ENCODE measurements at regions not wholly inside any gene's neighbourhood (a gene's known extent, or its start where the extent isn't known, plus 50 kb on each side); places are given as distances from the start of the nearest gene placed in this dataset.

DNA sequence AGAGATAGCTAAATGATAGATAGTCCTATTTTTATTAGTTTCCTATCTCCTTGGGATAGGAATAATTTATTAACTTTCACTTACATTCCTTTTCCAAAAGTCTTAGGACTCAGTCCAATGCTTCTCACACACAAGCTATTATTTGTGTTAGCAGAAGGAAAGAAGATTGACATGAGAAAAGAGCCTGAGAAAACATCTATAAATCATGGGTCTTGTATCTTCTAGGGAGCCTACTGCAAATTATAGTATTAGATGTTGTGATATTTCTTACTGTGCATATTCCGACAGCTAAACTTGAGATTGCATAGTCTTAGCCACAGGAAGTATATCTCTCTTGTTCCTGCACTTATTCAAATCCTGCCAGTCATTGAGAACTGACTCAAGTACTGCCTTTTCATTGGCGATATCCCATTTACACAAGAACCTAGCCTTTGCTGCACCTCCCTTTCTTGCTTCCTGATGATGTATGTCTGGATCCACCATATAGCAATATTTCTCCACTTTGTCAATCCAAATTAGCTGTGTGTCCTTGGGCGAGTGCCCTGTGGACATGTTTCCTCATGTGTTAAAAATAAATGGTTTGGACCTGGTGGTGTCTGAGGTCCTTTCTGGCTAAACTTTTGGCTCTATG lies 245.1 kb upstream of the LMCD1 start:
- ATAC-seq: no peak
- intact Hi-C loops (cut with micrococcal nuclease; ENCODE audit: unreplicated experiment): no loop called here
- no peaks in the 10 kb centered on the region for H3K27me3 ChIP-seq (replicated peaks in 1 of 2; ENCODE audit: control insufficient read depth in 2 of 2, insufficient read depth in 2 of 2, low read length in 1 of 2)
- in situ Hi-C loops (cut with MboI): no loop called here
- ChIA-PET CTCF (interaction anchor here (0.8 to 1.8 kb wide), 4 partner anchors 15 to 161 kb away, joined by 3 to 9 read pairs (median 4); no protein-coding TSS in a partner anchor), POLR2A (no interaction called here), SMC1A (ENCODE audit: uncharacterized antibody, unreplicated experiment) (no interaction called here), RAD21 (ENCODE audit: unreplicated experiment) (no interaction called here)
- H2AFZ ChIP-seq (ENCODE audit: control insufficient read depth, low read depth, low read length): no peak overlapping the region
- BruUV-seq (replicated peaks): no TSS peak
- no peaks in the 10 kb centered on the region for H4K20me1 ChIP-seq (ENCODE audit: control insufficient read depth, insufficient read depth)
- H3K9me3 ChIP-seq (replicated peaks; ENCODE audit: control insufficient read depth, insufficient read depth, low read length): no peaks in the 10 kb centered on the region
- no peak overlapping the region for H3K9ac ChIP-seq (ENCODE audit: control insufficient read depth, insufficient read depth, low read length)
- H3K4me3 ChIP-seq: no peak overlapping the region
- 26% methylated on average over 3 of the region's 3 CpGs for WGBS (ENCODE audit: insufficient coverage, insufficient replicate concordance, low lambda C conversion rate, missing lambda C conversion rate)
- DNase-seq (ENCODE audit: low read depth, low spot score): no peak
- FAIRE-seq: no peak
- H3K27ac ChIP-seq (ENCODE audit: control insufficient read depth, insufficient read depth): no peak overlapping the region
- H3K4me1 ChIP-seq (ENCODE audit: control insufficient read depth, insufficient read depth, low read length): no peaks in the 10 kb centered on the region
- H3K79me2 ChIP-seq (ENCODE audit: control insufficient read depth, insufficient read depth, low read length): no peaks in the 10 kb centered on the region
- no peaks in the 10 kb centered on the region for H3K36me3 ChIP-seq (ENCODE audit: control insufficient read depth in 2 of 2, insufficient read depth in 2 of 2, low read length in 1 of 2)
- no peak overlapping the region for H3K4me2 ChIP-seq (ENCODE audit: control insufficient read depth, insufficient read depth)
- no peak for TF ChIP-seq ZNF217 (IDR thresholded peaks at IDR 0.05)
- TF ChIP-seq GABPA (IDR thresholded peaks at IDR 0.05; ENCODE audit: low read depth): no peak
- no peak for TF ChIP-seq NFIC (IDR thresholded peaks at IDR 0.05; ENCODE audit: low read depth, low read length)
- no peak for TF ChIP-seq PAX5 (IDR thresholded peaks at IDR 0.05; ENCODE audit: borderline replicate concordance, low read depth, low read length)
- TF ChIP-seq, protein P1, sequence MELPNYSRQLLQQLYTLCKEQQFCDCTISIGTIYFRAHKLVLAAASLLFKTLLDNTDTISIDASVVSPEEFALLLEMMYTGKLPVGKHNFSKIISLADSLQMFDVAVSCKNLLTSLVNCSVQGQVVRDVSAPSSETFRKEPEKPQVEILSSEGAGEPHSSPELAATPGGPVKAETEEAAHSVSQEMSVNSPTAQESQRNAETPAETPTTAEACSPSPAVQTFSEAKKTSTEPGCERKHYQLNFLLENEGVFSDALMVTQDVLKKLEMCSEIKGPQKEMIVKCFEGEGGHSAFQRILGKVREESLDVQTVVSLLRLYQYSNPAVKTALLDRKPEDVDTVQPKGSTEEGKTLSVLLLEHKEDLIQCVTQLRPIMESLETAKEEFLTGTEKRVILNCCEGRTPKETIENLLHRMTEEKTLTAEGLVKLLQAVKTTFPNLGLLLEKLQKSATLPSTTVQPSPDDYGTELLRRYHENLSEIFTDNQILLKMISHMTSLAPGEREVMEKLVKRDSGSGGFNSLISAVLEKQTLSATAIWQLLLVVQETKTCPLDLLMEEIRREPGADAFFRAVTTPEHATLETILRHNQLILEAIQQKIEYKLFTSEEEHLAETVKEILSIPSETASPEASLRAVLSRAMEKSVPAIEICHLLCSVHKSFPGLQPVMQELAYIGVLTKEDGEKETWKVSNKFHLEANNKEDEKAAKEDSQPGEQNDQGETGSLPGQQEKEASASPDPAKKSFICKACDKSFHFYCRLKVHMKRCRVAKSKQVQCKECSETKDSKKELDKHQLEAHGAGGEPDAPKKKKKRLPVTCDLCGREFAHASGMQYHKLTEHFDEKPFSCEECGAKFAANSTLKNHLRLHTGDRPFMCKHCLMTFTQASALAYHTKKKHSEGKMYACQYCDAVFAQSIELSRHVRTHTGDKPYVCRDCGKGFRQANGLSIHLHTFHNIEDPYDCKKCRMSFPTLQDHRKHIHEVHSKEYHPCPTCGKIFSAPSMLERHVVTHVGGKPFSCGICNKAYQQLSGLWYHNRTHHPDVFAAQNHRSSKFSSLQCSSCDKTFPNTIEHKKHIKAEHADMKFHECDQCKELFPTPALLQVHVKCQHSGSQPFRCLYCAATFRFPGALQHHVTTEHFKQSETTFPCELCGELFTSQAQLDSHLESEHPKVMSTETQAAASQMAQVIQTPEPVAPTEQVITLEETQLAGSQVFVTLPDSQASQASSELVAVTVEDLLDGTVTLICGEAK (IDR thresholded peaks at IDR 0.05; ENCODE audit: borderline replicate concordance): no peak
- TF ChIP-seq CHD1 (IDR thresholded peaks at IDR 0.05; ENCODE audit: low read depth, low read length): no peak
- TF ChIP-seq, protein P2, sequence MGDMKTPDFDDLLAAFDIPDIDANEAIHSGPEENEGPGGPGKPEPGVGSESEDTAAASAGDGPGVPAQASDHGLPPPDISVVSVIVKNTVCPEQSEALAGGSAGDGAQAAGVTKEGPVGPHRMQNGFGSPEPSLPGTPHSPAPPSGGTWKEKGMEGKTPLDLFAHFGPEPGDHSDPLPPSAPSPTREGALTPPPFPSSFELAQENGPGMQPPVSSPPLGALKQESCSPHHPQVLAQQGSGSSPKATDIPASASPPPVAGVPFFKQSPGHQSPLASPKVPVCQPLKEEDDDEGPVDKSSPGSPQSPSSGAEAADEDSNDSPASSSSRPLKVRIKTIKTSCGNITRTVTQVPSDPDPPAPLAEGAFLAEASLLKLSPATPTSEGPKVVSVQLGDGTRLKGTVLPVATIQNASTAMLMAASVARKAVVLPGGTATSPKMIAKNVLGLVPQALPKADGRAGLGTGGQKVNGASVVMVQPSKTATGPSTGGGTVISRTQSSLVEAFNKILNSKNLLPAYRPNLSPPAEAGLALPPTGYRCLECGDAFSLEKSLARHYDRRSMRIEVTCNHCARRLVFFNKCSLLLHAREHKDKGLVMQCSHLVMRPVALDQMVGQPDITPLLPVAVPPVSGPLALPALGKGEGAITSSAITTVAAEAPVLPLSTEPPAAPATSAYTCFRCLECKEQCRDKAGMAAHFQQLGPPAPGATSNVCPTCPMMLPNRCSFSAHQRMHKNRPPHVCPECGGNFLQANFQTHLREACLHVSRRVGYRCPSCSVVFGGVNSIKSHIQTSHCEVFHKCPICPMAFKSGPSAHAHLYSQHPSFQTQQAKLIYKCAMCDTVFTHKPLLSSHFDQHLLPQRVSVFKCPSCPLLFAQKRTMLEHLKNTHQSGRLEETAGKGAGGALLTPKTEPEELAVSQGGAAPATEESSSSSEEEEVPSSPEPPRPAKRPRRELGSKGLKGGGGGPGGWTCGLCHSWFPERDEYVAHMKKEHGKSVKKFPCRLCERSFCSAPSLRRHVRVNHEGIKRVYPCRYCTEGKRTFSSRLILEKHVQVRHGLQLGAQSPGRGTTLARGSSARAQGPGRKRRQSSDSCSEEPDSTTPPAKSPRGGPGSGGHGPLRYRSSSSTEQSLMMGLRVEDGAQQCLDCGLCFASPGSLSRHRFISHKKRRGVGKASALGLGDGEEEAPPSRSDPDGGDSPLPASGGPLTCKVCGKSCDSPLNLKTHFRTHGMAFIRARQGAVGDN (IDR thresholded peaks at IDR 0.05): no peak
- TF ChIP-seq, protein P3, sequence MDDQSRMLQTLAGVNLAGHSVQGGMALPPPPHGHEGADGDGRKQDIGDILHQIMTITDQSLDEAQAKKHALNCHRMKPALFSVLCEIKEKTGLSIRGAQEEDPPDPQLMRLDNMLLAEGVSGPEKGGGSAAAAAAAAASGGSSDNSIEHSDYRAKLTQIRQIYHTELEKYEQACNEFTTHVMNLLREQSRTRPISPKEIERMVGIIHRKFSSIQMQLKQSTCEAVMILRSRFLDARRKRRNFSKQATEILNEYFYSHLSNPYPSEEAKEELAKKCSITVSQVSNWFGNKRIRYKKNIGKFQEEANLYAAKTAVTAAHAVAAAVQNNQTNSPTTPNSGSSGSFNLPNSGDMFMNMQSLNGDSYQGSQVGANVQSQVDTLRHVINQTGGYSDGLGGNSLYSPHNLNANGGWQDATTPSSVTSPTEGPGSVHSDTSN (IDR thresholded peaks at IDR 0.05; ENCODE audit: insufficient replicate concordance, low read depth, low read length): no peak
- TF ChIP-seq ETV6 (conservative IDR thresholded peaks at IDR 0.05 in 1 of 2, IDR thresholded peaks at IDR 0.05 in 1 of 2; ENCODE audit: borderline replicate concordance in 1 of 2, low read depth in 1 of 2): no peak
- TF ChIP-seq EZH2 (IDR thresholded peaks at IDR 0.05; ENCODE audit: borderline replicate concordance, control insufficient read depth, low read depth, low read length): no peak
- TF ChIP-seq RCOR1 (conservative IDR thresholded peaks at IDR 0.05; ENCODE audit: low read depth, low read length): no peak
- TF ChIP-seq MTA3 (IDR thresholded peaks at IDR 0.05; ENCODE audit: borderline replicate concordance, low read length): no peak
- no peak for TF ChIP-seq ZNF207 (IDR thresholded peaks at IDR 0.05; ENCODE audit: borderline replicate concordance)
- TF ChIP-seq ZBED1 (IDR thresholded peaks at IDR 0.05; ENCODE audit: borderline replicate concordance): no peak
- no peak for TF ChIP-seq SUZ12 (IDR thresholded peaks at IDR 0.05; ENCODE audit: unreplicated experiment)
